ENCODE measurements at regions not wholly inside any gene's neighbourhood (a gene's known extent, or its start where the extent isn't known, plus 50 kb on each side); places are given as distances from the start of the nearest gene placed in this dataset.

DNA sequence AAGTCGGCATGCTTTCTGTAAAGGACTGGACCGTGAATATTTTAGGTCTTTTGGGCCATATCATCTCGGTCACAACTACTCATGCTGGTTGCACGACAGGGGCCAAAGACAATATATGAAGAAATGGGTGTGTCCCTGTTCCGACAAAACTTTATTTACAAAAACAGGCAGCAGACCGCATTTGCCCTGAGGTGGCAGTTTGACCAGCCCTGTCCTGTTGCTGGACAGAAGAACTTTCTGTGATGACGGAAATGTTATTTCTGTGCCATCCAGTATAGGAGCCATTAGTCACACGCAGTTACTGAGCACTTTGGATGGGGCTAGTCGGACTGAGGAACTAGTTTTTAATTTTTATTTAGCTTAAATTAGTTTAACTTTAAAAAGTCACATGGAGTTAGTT, 112.8 kb upstream of the CARD11 start:
- H3F3A ChIP-seq (ENCODE audit: insufficient read depth, low read length): no peaks in the 10 kb centered on the region
- H3K4me3 ChIP-seq (ENCODE audit: low read length): no peak overlapping the region
- no peak overlapping the region for H3K27ac ChIP-seq (ENCODE audit: low read length)
- no peaks in the 10 kb centered on the region for H4K20me1 ChIP-seq (ENCODE audit: insufficient read depth, low read length)
- no peak overlapping the region for H2AFZ ChIP-seq (ENCODE audit: low read length)
- no peaks in the 10 kb centered on the region for H3K79me2 ChIP-seq (ENCODE audit: low read length)
- H3K9me2 ChIP-seq (replicated peaks; ENCODE audit: insufficient read depth, low read length): no peaks in the 10 kb centered on the region
- no peaks in the 10 kb centered on the region for H3K9me3 ChIP-seq (replicated peaks; ENCODE audit: insufficient read depth, low read length)
- H3K27me3 ChIP-seq (replicated peaks; ENCODE audit: insufficient read depth, low read length): no peaks in the 10 kb centered on the region; the same call in 1 of the 2 replicates
- H3K4me1 ChIP-seq (ENCODE audit: low read length): no peaks in the 10 kb centered on the region
- TF ChIP-seq CTCF (IDR thresholded peaks at IDR 0.05; ENCODE audit: low read length) (no peak), EZH2 (optimal IDR thresholded peaks at IDR 0.05; ENCODE audit: low read depth, low read length) (no peak)
- no peaks in the 10 kb centered on the region for H3K36me3 ChIP-seq (replicated peaks; ENCODE audit: insufficient read depth, low read length)
- no peak for DNase-seq
- no peak overlapping the region for H3K4me2 ChIP-seq (ENCODE audit: low read depth, low read length)
- no peak overlapping the region for H3K9ac ChIP-seq (ENCODE audit: low read length)

- H3K9ac ChIP-seq (ENCODE audit: low read length): no peak overlapping the region
- no peaks in the 10 kb centered on the region for H4K20me1 ChIP-seq (ENCODE audit: insufficient read depth, low read length)
- H3K4me3 ChIP-seq (ENCODE audit: low read length): no peak overlapping the region
- no peaks in the 10 kb centered on the region for H3K79me2 ChIP-seq (ENCODE audit: low read length)
- H2AFZ ChIP-seq (ENCODE audit: low read length): no peak overlapping the region
- H3K27me3 ChIP-seq (replicated peaks; ENCODE audit: insufficient read depth, low read length): no peaks in the 10 kb centered on the region; the same call in 1 of the 2 replicates
- no peaks in the 10 kb centered on the region for H3F3A ChIP-seq (ENCODE audit: insufficient read depth, low read length)
- no peak overlapping the region for H3K27ac ChIP-seq (ENCODE audit: low read length)
- H3K9me3 ChIP-seq (replicated peaks; ENCODE audit: insufficient read depth, low read length): no peaks in the 10 kb centered on the region
- TF ChIP-seq EZH2phosphoT487 (IDR thresholded peaks at IDR 0.05; ENCODE audit: low read length) (no peak), EZH2 (optimal IDR thresholded peaks at IDR 0.05; ENCODE audit: low read depth, low read length) (no peak), CTCF (IDR thresholded peaks at IDR 0.05; ENCODE audit: low read length) (no peak)
- H3K9me2 ChIP-seq (replicated peaks; ENCODE audit: insufficient read depth, low read length): no peaks in the 10 kb centered on the region
- no peak overlapping the region for H3K4me2 ChIP-seq (ENCODE audit: low read depth, low read length)
- H3K36me3 ChIP-seq (replicated peaks; ENCODE audit: insufficient read depth, low read length): no peaks in the 10 kb centered on the region
- H3K4me1 ChIP-seq (ENCODE audit: low read length): no peaks in the 10 kb centered on the region
- no peak for DNase-seq
Observed at GRCh38 chr7:3157566-3158287, 114.1 kb upstream of the CARD11 start.

DNA sequence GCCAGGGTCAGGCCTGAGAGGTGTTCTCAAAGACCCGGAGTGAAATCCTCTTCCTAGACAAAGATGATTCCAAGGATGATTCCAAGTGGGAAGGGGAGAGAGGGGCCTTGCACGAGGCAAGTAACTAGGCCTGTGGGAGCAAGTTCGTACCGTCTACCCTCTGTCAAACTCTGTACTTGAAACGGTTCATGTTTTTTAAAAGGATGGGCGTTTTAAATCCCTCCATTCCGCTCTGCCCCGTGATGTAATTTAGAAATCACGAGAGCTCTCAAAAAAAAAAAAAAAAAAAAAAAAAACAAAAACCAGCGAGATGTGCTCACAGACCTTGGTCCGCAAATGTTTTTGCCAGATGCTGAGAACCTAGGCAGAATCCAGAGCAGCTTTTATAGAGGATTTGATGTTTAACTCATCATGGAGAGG, 114.7 kb upstream of the CARD11 start:
- Histone ChIP-seq H3K4me2 (ENCODE audit: low read depth, low read length) (no peak overlapping the region), H3K9me3 (replicated peaks; ENCODE audit: insufficient read depth, low read length) (no peaks in the 10 kb centered on the region), H3K9me2 (replicated peaks; ENCODE audit: insufficient read depth, low read length) (no peaks in the 10 kb centered on the region), H3K9ac (ENCODE audit: low read length) (no peak overlapping the region), H3K27ac (ENCODE audit: low read length) (no peak overlapping the region), H2AFZ (ENCODE audit: low read length) (no peak overlapping the region), H3K4me3 (ENCODE audit: low read length) (no peak overlapping the region), H3F3A (ENCODE audit: insufficient read depth, low read length) (no peaks in the 10 kb centered on the region), H3K27me3 (replicated peaks; ENCODE audit: insufficient read depth, low read length) (no peaks in the 10 kb centered on the region; the same call in 1 of the 2 replicates), H3K4me1 (ENCODE audit: low read length) (no peaks in the 10 kb centered on the region), H4K20me1 (ENCODE audit: insufficient read depth, low read length) (no peaks in the 10 kb centered on the region), H3K36me3 (replicated peaks; ENCODE audit: insufficient read depth, low read length) (no peaks in the 10 kb centered on the region), H3K79me2 (ENCODE audit: low read length) (no peaks in the 10 kb centered on the region)
- no peak for TF ChIP-seq EZH2phosphoT487 (IDR thresholded peaks at IDR 0.05; ENCODE audit: low read length)
- TF ChIP-seq EZH2 (optimal IDR thresholded peaks at IDR 0.05; ENCODE audit: low read depth, low read length): no peak
- no peak for TF ChIP-seq CTCF (IDR thresholded peaks at IDR 0.05; ENCODE audit: low read length)
- no peak for DNase-seq

Data from MM.1S (cell line).